MM.1S (cell line): ENCODE measurements at regions not wholly inside any gene's neighbourhood (a gene's known extent, or its start where the extent isn't known, plus 50 kb on each side); places are given as distances from the start of the nearest gene placed in this dataset.

Source experiments
- EZH2phosphoT487 ChIP-seq: fragments of 300-600 bp; sonication (generic); IDR thresholded peaks from 2 replicates; pipeline ENCODE4 v1.6.1; 2018; ENCODE audit warnings: antibody characterized with exemption, low read length
- TF ChIP-seq, protein P1 (sequence below): fragments of 300-600 bp; sonication (generic); IDR thresholded peaks from 2 replicates; pipeline ENCODE4 v1.5.1; 2016; ENCODE audit warnings: antibody characterized with exemption, low read length, mixed read lengths

GRCh38 chr6:142692942-142693341, 252.0 kb downstream of the HIVEP2 start:
- TF ChIP-seq, protein P1, sequence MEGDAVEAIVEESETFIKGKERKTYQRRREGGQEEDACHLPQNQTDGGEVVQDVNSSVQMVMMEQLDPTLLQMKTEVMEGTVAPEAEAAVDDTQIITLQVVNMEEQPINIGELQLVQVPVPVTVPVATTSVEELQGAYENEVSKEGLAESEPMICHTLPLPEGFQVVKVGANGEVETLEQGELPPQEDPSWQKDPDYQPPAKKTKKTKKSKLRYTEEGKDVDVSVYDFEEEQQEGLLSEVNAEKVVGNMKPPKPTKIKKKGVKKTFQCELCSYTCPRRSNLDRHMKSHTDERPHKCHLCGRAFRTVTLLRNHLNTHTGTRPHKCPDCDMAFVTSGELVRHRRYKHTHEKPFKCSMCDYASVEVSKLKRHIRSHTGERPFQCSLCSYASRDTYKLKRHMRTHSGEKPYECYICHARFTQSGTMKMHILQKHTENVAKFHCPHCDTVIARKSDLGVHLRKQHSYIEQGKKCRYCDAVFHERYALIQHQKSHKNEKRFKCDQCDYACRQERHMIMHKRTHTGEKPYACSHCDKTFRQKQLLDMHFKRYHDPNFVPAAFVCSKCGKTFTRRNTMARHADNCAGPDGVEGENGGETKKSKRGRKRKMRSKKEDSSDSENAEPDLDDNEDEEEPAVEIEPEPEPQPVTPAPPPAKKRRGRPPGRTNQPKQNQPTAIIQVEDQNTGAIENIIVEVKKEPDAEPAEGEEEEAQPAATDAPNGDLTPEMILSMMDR, result peak; percentile 66
- no peak for TF ChIP-seq EZH2phosphoT487
